ENCODE measurements at regions not wholly inside any gene's neighbourhood (a gene's known extent, or its start where the extent isn't known, plus 50 kb on each side); places are given as distances from the start of the nearest gene placed in this dataset.
"Not testable (repeated sequence)": the region's sequence is repeated elsewhere in the genome, so short reads cannot be mapped to it uniquely, and the experiment has no call there.

DNA sequence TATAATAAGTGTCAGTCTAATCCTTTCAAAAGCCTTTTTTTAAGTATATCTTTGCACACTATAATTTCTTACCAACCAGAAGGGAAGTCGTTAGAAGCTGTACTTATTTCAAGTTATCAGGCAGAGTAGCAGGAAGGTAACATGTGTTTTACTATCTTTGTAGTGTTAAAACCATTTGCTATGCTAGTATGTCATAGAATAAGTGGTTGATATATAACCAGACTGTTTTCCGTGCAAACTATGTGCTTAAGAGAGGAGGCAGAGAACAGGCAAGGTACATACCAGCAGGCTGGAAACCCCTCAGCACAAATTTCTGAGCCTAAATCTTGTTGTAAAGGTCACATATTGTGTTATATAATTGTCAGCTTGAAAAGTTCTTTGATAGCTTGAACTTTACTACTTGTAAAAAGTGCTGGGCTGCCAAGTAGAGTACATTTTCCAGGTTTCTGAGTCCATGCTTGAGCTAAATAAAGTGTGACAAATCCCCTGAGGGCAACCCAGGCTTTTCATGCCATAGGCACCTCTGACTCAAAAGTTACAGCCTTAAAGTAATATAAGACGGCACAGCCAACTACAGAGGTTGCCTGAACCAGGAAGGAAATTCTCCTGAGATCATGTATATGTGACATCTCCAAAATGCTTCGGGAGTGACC, 1297.4 kb downstream of the PCDH9 start:
- H3K4me1 ChIP-seq, result no peaks in the 10 kb centered on the region
- DNase-seq, result no peak
- no peak overlapping the region for H3K27ac ChIP-seq
- H3K9me3 ChIP-seq, result no peaks in the 10 kb centered on the region
- H3K36me3 ChIP-seq, result no peaks in the 10 kb centered on the region
- TF ChIP-seq CTCF (IDR thresholded peaks at IDR 0.05), result no peak
- no peak for ATAC-seq
- H3K27me3 ChIP-seq, result no peaks in the 10 kb centered on the region
- intact Hi-C loops (cut with DNase I), result no loop called here
- no peak overlapping the region for H3K4me3 ChIP-seq
- WGBS, 2 donors, result 41 to 59% methylated on average over 4 of the region's 4 CpGs
- FAIRE-seq, result no peak

DNA sequence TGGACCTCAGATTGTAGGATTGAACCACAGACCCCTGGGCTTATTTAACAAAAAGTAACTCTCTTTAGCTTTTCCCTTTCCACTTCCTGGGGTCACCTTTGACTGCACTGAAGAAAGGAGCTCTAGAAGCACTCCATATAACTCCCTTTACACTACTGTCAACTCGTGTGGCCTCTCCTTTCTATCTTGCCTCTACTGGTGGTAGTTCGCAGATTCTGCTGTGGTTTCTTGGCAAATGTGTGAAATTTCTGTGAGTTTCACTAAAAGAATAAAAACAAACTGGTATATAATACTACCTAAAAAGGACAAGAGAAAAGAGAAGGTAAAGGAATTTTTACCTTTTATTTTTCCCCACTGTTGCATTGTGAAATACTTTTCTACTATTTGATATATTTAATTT, 1298.1 kb downstream of the PCDH9 start:
- H3K4me3 ChIP-seq, result no peak overlapping the region
- H3K9me3 ChIP-seq, result no peaks in the 10 kb centered on the region
- H3K36me3 ChIP-seq, result no peaks in the 10 kb centered on the region
- intact Hi-C loops (cut with DNase I), result no loop called here
- ATAC-seq (no peak), DNase-seq (no peak), FAIRE-seq (no peak)
- 76 to 91% methylated on average over 2 of the region's 2 CpGs for WGBS, 2 donors
- H3K27ac ChIP-seq, result no peak overlapping the region
- no peak for TF ChIP-seq CTCF (IDR thresholded peaks at IDR 0.05)
- H3K4me1 ChIP-seq, result no peaks in the 10 kb centered on the region
- no peaks in the 10 kb centered on the region for H3K27me3 ChIP-seq

- H3K9me3 ChIP-seq, result no peaks in the 10 kb centered on the region
- no peaks in the 10 kb centered on the region for H3K36me3 ChIP-seq
- intact Hi-C loops (cut with DNase I), result no loop called here
- TF ChIP-seq CTCF (IDR thresholded peaks at IDR 0.05), result no peak
- ATAC-seq (no peak), DNase-seq (no peak), FAIRE-seq (no peak)
- H3K27me3 ChIP-seq, result no peaks in the 10 kb centered on the region
- no peaks in the 10 kb centered on the region for H3K4me1 ChIP-seq
- 56 to 66% methylated on average over 3 of the region's 3 CpGs for WGBS, 2 donors
- H3K4me3 ChIP-seq, result no peak overlapping the region
- no peak overlapping the region for H3K27ac ChIP-seq
These were observed 1300.7 kb downstream of the PCDH9 start for GRCh38 chr13:65929436-65929835.

GRCh38 chr13:65926750-65927171, 1303.4 kb downstream of the PCDH9 start:
- Histone ChIP-seq H3K4me1 (no peaks in the 10 kb centered on the region), H3K27me3 (no peaks in the 10 kb centered on the region), H3K4me3 (peak overlapping the region in 1 of 4 donors; percentile 3), H3K36me3 (no peaks in the 10 kb centered on the region), H3K27ac (no peak overlapping the region), H3K9me3 (no peaks in the 10 kb centered on the region)
- FAIRE-seq, result no peak
- 4 to 7% methylated on average over 7 of the region's 7 CpGs for WGBS, 2 donors
- peak in 3 of 4 donors; percentile 13 to 15 (median 14) for TF ChIP-seq CTCF (IDR thresholded peaks at IDR 0.05)
- intact Hi-C loops (cut with DNase I), result no loop called here
- peak; percentile 46 to 97 (median 82) for ATAC-seq
- peak; percentile 13 to 67 (median 35) for DNase-seq

DNA sequence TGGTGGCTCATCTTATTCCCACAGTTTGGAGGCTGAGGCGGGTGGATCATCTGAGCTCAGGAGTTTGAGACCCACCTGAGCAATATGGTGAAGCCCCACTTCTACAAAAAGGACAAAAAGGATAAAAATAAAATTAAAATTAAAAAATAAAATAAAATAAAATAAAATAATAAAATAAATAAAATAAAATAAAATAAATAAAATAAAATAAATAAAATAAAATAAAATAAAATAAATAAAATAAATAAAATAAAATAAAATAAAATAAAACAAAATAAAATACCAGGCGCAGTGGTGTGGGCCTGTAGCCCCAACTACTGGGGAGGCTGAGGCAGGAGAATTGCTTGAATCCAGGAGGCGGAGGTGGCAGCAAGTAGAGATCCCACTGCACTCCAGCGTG, 1307.3 kb downstream of the PCDH9 start:
- H3K4me1 ChIP-seq; DNase-seq; FAIRE-seq; H3K27ac ChIP-seq; intact Hi-C loops (cut with DNase I); ATAC-seq; H3K4me3 ChIP-seq; H3K27me3 ChIP-seq; H3K36me3 ChIP-seq; H3K9me3 ChIP-seq: not testable (repeated sequence)
- 75 to 94% methylated on average over 4 of the region's 4 CpGs for WGBS, 2 donors

All from pancreas (tissue), 10 donors.